Cardiac muscle cell (in vitro differentiated cells and primary cell): ENCODE measurements at regions not wholly inside any gene's neighbourhood (a gene's known extent, or its start where the extent isn't known, plus 50 kb on each side); places are given as distances from the start of the nearest gene placed in this dataset.

ENCODE experiments used
- DNase-seq, 2 donors: peaks; one replicate each; pipeline versions ENCODE4 v3.0.0 to v3.0.0-alpha.2; 2010 to 2017; ENCODE audit warnings: low read depth in 1 of 2, low spot score in 1 of 2
- H3K27ac ChIP-seq: fragments of 200-600 bp; sonication (generic); 2 replicates; pipeline ENCODE4 v1.5.1; 2016
- H3K27me3 ChIP-seq: fragments of 200-600 bp; sonication (generic); 2 replicates; pipeline ENCODE4 v1.6.0; 2016; ENCODE audit warnings: control low read depth
- H3K36me3 ChIP-seq: fragments of 200-600 bp; sonication (generic); 2 replicates; pipeline ENCODE4 v1.5.1; 2016; ENCODE audit warnings: control low read depth
- H3K4me1 ChIP-seq: fragments of 200-600 bp; sonication (generic); 2 replicates; pipeline ENCODE4 v1.8.1; 2017; ENCODE audit warnings: low read depth, mild to moderate bottlenecking, mixed run types
- H3K4me3 ChIP-seq: fragments of 200-600 bp; sonication (generic); 2 replicates; pipeline ENCODE4 v1.5.1; 2016; ENCODE audit warnings: mild to moderate bottlenecking
- H3K9me3 ChIP-seq: fragments of 200-600 bp; sonication (generic); 2 replicates; pipeline ENCODE4 v1.5.1; 2017; ENCODE audit warnings: low read depth, mild to moderate bottlenecking, control low read depth
- CTCF ChIP-seq: IDR thresholded peaks from 2 replicates; pipeline ENCODE4 v1.5.1; 2012; ENCODE audit warnings: low read depth, mild to moderate bottlenecking, low read length

GRCh38 chr7:116614499-116615262 is 57.3 kb upstream of the MET start:
- H3K27me3 ChIP-seq: no peaks in the 10 kb centered on the region
- TF ChIP-seq CTCF: no peak
- H3K27ac ChIP-seq: no peak overlapping the region
- H3K4me1 ChIP-seq: no peaks in the 10 kb centered on the region
- no peaks in the 10 kb centered on the region for H3K36me3 ChIP-seq
- H3K9me3 ChIP-seq: no peaks in the 10 kb centered on the region
- no peak overlapping the region for H3K4me3 ChIP-seq
- no peak for DNase-seq

- no peak overlapping the region for H3K4me3 ChIP-seq
- no peaks in the 10 kb centered on the region for H3K4me1 ChIP-seq
- no peaks in the 10 kb centered on the region for H3K27me3 ChIP-seq
- TF ChIP-seq CTCF: no peak
- DNase-seq: peak in 1 of 2 donors; percentile 67
- H3K36me3 ChIP-seq: no peaks in the 10 kb centered on the region
- H3K27ac ChIP-seq: no peak overlapping the region
- no peaks in the 10 kb centered on the region for H3K9me3 ChIP-seq
These were observed 55.4 kb upstream of the MET start for GRCh38 chr7:116616555-116617059.

GRCh38 chr7:116617878-116618277 is 54.1 kb upstream of the MET start:
- TF ChIP-seq CTCF: no peak
- no peak overlapping the region for H3K4me3 ChIP-seq
- H3K9me3 ChIP-seq: no peaks in the 10 kb centered on the region
- no peaks in the 10 kb centered on the region for H3K27me3 ChIP-seq
- H3K4me1 ChIP-seq: no peaks in the 10 kb centered on the region
- H3K36me3 ChIP-seq: no peaks in the 10 kb centered on the region
- no peak for DNase-seq
- H3K27ac ChIP-seq: no peak overlapping the region

- no peaks in the 10 kb centered on the region for H3K9me3 ChIP-seq
- no peaks in the 10 kb centered on the region for H3K4me1 ChIP-seq
- no peak for TF ChIP-seq CTCF
- no peaks in the 10 kb centered on the region for H3K36me3 ChIP-seq
- H3K27ac ChIP-seq: no peak overlapping the region
- DNase-seq: no peak
- no peak overlapping the region for H3K4me3 ChIP-seq
- no peaks in the 10 kb centered on the region for H3K27me3 ChIP-seq
These were observed 53.5 kb upstream of the MET start for GRCh38 chr7:116618338-116619128.

- Histone ChIP-seq H3K4me3 (no peak overlapping the region), H3K9me3 (no peaks in the 10 kb centered on the region), H3K27ac (no peak overlapping the region), H3K4me1 (no peaks in the 10 kb centered on the region), H3K27me3 (no peaks in the 10 kb centered on the region), H3K36me3 (no peaks in the 10 kb centered on the region)
- TF ChIP-seq CTCF: no peak
- no peak for DNase-seq
These were observed 50.3 kb upstream of the MET start for GRCh38 chr7:116621649-116622048.
